Thyroid gland (tissue), 4 donors: ENCODE measurements at regions not wholly inside any gene's neighbourhood (a gene's known extent, or its start where the extent isn't known, plus 50 kb on each side); places are given as distances from the start of the nearest gene placed in this dataset.

Experiments
- POLR2A ChIP-seq, 2 donors: fragments of 450-650 bp; IDR thresholded peaks; one replicate each; pipeline ENCODE4 v1.6.1; 2017; ENCODE audit warnings: antibody characterized with exemption in 2 of 2, mild to moderate bottlenecking in 2 of 2, moderate library complexity in 1 of 2
- TF ChIP-seq, protein P1 (sequence below), 6 experiments: fragments of 200-600 bp in 3 of 6; fragments of 450-650 bp in 3 of 6; sonication (generic) in 3 of 6; IDR thresholded peaks; one replicate each; pipeline ENCODE4 v1.5.1; 2016 to 2019; ENCODE audit warnings: antibody characterized with exemption in 6 of 6, mild to moderate bottlenecking in 2 of 6, inconsistent platforms in 1 of 6, moderate library complexity in 1 of 6

DNA sequence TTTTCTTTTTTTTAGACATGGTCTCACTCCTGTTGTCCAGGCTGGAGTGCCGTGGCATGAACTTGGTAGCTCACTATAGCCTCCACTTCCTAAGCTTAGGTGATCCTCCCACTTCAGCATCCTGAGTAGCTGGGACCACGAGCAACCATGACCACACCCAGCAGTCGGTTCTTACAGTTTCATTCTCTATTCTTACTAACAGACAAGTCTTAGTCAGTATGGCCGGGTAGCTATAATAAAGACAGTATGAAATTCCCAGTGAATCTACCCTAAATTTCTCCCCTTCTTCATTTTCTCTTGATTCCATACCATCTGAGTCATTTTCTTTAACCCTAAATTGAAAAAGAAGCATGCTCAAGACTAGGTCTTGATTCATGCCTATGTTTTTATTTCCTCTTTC lies 775.3 kb upstream of the NRXN1 start:
- TF ChIP-seq, protein P1, sequence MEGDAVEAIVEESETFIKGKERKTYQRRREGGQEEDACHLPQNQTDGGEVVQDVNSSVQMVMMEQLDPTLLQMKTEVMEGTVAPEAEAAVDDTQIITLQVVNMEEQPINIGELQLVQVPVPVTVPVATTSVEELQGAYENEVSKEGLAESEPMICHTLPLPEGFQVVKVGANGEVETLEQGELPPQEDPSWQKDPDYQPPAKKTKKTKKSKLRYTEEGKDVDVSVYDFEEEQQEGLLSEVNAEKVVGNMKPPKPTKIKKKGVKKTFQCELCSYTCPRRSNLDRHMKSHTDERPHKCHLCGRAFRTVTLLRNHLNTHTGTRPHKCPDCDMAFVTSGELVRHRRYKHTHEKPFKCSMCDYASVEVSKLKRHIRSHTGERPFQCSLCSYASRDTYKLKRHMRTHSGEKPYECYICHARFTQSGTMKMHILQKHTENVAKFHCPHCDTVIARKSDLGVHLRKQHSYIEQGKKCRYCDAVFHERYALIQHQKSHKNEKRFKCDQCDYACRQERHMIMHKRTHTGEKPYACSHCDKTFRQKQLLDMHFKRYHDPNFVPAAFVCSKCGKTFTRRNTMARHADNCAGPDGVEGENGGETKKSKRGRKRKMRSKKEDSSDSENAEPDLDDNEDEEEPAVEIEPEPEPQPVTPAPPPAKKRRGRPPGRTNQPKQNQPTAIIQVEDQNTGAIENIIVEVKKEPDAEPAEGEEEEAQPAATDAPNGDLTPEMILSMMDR (IDR thresholded peaks at IDR 0.05) = no peak
- no peak for TF ChIP-seq POLR2A (IDR thresholded peaks at IDR 0.05)
